NCI-H146 (cell line): ENCODE measurements at regions not wholly inside any gene's neighbourhood (a gene's known extent, or its start where the extent isn't known, plus 50 kb on each side); places are given as distances from the start of the nearest gene placed in this dataset.

ENCODE experiments used
- DNase-seq: peaks from one replicate; lab custom pipeline; 2025; lab: John Stamatoyannopoulos, UW

DNA sequence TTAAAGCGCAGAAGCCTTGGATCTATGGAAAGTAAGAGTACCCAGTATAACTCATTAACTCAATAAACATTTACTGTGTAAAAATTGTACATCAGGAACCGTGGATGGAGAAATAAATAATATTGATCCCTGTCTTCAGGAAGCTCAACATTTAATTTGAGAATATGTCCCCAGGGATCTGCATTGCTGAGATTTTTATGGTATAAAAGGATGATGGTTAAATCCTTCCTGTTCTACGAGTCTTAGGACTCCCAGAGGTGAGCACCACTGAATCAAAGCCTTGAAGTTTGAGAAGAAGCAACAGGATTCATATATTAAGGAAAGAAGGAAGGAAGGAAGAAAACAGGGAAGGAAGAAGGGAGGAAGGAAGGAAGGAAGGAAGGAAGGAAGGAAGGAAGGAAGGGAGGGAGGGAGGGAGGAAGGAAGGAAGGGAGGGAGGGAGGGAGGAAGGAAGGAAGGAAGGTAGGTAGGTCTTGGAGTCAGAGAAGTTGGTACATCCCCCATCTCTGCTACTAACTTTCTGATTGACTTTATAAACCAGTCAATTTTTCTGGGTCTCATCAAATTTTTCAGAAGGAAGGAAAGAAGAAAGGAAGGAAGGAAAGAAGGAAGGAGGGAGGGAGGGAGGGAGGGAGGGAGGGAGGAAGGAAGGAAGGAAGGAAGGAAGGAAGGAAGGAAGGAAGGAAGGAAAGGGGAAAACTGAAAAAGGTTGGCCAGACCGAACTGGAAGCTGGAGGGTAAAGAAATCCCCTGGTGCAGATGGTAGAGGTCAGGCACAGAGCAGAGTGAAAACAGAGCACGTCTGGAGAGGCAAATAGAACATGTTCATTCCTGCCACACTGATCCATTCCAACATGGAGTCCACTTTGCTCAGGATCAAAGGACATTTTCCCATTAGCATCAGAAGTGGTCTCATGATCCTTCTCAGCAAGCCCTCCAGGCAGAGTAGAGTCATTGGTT lies 422.2 kb upstream of the CDH11 start:
- no peak for DNase-seq

DNA sequence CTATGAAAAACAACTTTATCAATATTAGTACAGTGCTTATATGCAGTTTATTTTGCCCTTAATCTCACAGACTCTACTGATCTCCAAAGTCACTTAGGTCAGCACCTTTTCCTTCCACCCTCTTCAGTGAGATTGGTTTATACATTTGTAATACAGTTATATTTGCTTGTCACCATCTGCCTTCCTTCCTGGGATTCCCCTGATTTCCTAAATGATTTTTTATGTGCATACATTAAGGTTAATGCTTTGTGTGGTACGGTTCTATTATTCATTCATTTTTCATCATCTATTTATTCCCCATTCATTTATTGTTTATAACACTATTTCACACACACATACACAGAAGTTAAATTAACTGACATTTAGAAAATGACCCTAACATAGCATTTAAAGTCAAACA lies 419.8 kb upstream of the CDH11 start:
- no peak for DNase-seq

DNA sequence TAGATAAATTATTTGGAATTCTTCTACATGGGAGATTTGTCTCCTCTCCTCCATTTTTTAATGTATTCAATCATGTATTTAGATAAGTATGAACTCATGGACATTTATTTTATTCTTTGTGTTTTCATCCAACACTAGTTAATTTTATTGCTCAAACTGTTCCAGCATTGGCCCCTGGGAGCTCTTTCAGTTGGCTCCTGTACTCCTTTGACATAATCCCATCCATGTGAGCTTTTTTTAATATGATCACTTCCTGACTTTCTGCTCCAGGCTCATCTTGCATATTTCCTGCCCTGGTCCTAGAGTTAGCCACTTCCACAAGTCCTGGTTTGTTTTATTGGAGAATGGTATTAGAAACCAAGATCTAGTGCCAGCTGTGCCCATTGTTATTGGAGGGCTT lies 419.0 kb upstream of the CDH11 start:
- no peak for DNase-seq

DNA sequence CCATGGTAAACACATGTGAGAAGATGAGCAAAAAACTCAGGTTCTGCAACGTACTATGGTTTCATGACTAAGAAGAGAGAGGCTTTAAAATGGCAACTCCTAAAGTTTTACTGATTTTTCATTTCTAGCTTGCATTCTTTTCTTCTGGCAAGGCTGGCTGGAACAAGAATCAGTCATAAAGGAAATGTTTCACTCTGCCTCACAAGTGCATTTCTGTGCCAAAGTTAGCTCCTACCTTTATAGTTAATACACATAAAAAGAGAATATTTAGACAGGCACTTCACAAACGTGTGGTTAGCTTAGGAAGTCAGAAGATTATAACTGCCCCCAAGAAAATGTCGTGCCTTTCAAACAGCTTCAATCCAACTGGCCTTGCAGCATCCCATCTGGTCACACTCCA lies 417.1 kb upstream of the CDH11 start:
- DNase-seq: no peak

DNA sequence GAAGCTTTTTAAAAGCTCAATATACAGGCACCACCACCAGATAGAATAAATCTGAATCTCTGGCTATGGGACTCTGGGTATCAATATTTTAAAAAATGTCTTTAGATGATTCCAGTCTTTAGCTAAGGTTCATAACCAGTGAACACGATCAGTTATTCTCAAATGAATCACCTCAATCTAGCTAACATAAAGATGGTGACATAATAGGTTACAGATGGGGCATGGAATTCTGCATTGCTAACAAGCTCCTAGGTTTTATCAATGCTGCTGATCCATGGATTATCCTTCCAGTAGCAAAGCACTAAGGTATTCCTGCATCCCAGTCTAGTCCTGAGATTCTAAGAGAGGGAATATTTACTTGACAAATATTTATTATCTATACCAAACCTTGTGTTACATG lies 415.5 kb upstream of the CDH11 start:
- no peak for DNase-seq

DNA sequence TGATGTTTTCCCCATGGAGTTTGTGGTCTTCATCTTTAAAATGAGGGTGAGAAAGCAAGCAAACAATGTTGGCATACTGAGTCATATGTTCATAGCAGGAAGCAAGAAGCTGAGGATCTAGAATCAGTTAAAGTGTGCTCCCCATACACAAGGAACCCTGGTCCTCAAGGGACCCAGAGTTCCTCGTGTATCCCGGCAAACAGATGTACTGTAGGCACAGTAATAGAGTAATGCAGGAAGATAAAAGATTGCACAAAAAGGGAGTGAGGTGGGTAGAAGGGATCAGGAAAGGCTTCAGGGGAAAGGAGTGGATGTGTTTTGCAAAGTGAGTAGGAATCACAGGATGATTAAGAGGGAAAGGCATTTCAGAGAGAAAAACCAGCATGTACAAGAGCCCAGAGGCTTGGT lies 412.3 kb upstream of the CDH11 start:
- no peak for DNase-seq

DNA sequence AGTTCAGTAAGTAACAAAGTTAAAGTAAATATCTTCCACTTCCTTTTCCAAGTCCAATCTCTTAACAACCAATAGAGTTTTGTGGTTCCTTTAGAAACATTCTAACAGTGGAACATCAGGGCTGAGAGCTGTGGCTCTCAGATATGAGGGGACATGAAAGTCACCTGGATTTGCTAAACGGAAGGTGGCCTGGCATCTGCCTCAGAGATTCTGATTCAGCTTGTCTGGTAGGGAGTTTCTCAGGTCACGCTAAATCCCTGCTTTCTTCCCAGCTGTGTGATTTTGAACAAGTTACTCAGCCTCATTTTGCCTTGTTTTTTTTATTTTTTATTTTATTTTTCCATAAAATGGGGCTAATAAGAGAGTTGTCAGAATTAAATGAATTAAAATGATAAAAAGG lies 411.0 kb upstream of the CDH11 start:
- no peak for DNase-seq

DNA sequence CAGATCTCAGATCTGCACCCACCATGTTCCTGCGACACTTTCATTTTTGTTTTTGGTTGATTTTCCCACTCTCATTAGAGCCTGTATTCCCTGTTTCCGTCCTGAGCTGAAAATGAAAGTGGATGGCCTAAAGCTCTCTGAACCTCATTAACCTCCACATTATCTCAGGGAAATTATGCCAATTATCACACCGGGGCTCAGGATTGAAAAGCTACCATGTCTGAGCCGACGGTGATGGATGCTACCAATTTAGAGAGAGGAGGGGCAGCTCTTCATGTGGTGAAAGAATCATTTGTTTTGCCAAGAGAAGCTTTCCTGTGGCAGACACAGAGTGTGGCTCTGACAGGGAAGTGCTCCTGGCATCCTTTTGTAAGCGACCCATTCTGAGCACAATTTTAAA lies 410.4 kb upstream of the CDH11 start:
- DNase-seq: peak; percentile 1

DNA sequence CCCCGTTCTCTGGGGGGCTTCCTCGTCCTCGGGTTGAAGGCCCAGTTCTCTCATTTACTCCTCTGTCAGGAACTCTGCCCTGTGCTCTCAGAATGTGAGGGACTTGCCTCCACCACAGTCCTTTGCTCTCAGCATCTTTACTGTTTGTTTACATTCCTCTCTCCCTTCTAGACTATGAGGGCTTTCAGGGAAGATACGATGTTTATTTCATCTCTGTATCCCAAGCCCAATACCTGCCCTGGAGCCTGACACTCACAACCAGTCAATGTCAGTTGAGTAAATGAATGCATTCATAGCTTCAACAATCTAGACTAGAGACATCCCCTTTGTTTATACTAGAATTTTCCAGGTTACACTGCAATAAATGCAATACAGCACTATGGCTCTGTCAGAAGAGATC lies 409.6 kb upstream of the CDH11 start:
- DNase-seq: no peak

DNA sequence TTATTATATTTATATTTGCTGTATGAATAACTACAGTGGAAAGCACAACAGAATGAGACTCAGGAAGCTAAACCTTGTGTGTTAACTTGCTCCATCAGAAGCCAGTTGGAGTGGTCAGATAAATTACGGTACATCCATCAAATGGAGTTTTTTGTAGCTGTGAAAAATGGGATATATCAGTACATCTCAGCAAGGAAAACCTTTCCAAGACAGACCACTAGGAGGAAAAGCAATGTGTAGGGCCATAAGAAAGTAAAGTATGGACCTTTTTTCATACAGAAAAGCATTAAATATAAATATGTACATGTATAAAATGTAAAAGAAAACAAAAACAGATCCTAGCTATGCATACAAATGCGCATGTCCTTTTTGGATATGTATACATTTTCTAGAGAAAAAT lies 403.8 kb upstream of the CDH11 start:
- no peak for DNase-seq

DNA sequence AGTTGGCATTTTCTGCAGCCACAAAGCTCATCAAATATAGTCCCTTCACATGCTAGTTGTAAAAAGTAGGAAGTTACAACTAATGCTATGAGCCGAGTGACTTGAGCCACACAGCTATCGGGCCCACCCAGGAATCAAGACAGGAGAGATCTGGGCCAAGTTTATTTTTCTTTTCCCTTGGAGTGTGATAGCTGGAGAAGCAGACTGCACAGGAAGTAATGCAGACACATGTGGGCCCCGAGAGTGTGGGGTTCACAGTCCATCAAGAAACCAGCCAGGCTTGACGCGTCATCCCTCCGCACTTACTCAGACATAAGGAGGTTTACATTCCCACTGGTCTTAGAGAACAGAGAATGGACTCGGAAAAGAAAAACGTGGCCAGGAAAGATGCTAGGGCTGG lies 403.1 kb upstream of the CDH11 start:
- no peak for DNase-seq

DNA sequence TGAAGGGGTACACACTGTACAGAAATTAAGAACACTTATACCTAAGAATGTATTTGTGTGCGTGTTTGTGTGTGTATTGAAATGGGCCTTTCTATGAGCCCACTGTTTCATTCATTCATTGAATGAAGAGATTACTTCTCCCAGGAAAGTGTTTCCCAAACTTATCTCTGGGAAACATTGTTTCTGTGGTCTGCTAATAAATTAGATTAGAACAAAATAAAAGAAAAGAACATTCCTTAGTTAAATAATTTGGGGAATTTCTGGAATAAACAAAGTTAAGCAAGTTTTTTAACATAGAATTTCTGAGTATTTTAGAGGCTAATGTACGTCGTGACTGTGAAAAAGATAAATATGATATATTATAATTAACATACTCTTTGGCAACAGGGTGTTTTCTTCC lies 402.4 kb upstream of the CDH11 start:
- DNase-seq: no peak

DNA sequence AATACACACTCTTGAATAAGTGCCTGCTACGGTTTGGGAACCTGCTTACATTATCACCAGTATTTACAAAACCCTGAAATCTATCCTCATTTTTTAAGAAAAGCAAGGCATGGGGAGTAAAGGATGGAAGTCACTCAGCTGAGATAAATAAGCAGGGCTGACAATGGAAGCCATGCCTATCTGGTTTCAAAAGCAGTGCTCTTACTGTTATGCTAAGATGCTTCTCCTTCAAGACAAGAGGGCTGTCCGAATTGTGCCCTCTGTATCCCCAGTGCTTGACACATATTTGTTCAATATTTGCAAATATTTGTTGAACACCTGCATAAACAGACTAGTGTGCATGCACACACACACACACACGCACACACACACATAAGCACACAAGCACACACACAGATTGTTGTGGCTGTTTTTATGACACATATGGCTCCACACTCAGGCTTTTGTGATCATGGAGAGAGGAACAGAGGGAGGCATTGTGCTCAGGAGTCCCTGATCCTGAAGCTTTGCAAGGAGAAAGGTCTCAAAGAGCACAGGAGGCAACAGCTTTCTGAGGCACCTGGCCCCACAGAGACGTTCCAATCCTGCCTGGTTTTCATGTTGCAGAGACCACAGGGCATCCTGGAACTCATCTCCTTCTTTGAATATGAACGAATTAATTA lies 401.6 kb upstream of the CDH11 start:
- no peak for DNase-seq

DNA sequence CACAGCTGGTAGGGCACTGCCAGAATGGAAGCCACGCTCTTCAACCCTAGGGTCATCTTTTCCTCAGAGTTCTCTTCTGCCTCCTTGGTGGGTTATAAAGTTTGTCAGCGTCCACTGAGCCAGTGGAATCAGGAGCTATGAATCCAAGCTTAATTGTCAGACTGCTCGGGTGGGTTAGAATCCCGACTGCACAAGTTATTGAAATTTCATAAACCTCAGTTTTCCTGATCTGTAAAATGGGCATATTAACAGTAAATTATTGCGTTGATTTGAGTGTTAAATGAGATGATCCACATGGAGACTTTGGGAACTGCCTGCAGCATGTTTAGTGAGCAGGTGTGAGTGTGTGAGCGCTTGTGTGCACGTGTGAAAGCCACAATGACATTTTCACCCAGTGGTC lies 400.5 kb upstream of the CDH11 start:
- no peak for DNase-seq

DNA sequence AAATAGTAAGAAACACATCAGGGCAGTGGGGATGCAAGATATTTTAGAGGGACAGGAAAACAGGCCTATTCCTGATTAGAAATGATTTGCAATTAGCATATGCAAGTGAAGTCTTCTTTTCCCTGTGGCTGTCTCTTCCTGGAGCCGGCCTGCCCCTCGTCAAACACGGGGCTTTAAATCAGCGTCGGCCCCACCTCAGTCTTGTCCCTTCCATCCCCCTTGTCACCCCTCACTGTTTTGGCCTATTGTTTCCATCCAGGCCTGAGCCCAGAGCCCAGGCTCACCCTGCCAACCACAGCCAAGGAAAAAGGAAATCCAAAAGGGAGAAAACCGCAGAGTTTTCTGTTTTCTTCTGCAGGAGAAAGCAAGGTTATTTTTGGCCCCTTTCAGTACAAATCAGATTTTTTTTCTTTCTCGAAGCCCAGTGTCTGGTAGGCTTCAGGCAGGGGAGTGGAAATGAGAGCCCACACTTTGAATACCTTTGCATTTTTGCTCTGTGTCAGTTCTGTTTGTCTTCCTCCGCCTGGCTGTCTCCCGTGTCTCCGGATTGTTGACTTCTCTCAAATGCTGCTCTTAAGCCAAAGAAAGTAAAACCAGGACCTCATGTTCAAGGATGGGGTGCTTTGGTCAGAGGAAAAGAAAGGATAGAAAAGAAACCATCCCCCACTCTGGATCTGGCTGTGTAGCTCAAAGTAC lies 399.9 kb upstream of the CDH11 start:
- DNase-seq: no peak

DNA sequence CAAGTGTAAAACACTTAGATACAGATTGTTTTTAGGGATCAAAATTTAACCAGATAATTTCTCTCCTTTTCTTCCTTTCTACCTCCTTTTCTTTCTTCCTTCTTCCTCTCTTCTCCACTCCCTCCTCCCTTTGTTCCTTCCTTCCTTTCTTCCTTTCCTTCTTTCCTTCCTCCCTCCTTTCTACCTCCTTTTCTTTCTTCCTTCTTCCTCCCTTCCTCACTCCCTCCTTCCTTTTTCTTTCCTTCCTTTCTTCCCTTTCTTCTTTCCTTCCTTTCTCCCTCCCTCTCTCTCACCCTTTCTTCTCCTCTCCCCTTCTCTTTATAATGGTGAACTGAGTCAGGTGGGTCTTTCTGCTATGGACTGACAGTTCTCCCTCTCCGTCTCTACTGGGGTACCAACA lies 397.5 kb upstream of the CDH11 start:
- no peak for DNase-seq

DNA sequence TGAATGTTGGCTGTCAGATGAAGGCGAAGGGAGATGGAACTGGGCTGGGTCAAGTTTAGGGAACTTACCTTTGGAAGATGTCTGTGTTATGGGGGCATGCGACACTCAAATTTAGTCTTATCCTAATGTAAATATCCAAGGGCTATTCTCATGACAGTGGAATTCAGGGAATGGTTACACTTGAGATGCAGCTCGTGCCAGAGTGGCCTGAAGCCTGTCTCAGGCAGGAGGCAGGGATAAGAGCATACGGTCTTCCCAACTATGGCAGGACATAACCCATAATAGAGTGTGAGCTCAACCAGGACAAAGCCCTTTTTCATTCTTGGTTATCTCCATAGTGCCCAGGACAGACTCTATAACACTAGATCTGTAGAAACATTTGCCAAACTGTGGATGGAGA lies 393.3 kb upstream of the CDH11 start:
- DNase-seq: no peak

DNA sequence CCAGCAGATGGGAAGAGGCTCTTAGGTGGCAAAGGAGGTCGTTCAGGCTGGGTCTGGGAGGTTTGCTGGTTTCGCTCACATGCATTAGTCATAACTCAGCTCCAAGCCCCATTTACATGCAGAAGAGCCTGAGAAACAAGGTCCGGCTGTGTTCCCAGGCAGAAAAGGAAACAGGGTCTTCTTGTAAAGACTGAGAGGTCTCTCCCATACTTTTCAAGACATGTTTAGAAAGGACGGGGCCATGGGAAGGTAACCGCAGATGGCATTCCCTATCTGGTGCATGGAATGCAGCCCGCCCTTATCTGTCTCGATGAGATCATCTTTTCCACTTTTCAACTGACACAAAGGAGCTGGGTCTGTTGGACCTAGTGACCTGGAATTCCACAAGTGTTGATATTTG lies 389.0 kb upstream of the CDH11 start:
- no peak for DNase-seq

DNA sequence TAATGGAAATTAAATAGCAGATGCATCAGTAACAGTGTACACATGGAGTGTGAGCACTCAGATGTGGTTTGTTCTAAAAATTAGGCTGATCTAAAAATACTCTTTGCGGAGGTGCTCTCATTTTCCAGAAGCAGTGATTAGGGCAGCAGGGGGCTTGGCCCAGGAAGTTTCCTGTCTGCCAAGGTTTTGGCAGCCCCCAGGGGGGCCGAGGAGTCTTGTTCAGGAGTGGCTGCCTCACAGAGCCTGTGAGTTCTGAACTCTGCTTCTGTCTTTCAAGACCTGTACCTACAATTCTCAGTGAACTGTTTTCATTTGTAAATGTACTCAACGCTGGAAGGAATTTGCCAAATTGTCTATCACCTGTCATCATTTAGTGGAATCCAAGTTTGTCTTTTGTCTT lies 388.4 kb upstream of the CDH11 start:
- DNase-seq: no peak

DNA sequence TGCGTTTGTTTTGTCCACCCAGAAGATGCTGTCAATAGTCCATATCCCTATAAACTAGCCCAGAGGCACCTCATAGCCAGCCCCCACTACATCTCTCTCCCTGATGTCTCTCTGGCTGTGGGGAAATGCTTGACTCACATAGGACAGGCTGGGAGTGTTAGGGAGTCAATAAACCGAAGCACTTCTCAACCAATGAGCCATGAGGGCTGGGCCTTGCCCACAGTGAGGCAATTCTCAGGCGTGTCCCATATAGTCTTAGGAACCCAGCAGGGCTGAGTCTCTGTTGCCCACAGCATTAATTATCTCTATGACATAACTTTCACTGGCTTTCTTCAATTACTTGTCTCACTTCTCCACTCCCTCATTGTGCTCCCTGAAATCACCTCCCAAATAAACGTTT lies 387.3 kb upstream of the CDH11 start:
- no peak for DNase-seq

DNA sequence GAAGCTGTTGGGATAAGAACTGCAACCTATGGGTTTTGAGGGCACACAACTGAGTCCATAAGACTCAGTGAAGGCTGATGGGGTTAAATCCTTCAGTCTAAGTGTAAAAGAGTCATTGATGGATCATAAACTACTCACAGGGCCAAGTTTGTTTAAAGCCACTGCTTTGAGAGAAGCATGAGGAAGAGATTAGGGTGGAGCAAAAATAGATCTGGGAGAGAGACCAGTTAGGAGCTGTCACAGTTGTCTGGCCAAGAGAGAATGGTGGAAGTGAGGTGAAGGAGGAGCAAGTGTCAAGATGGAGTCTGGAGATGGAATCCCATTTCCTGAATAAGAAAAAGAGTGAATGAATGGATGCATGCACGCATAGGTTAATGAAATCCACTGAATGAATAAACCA lies 379.1 kb upstream of the CDH11 start:
- DNase-seq: no peak

DNA sequence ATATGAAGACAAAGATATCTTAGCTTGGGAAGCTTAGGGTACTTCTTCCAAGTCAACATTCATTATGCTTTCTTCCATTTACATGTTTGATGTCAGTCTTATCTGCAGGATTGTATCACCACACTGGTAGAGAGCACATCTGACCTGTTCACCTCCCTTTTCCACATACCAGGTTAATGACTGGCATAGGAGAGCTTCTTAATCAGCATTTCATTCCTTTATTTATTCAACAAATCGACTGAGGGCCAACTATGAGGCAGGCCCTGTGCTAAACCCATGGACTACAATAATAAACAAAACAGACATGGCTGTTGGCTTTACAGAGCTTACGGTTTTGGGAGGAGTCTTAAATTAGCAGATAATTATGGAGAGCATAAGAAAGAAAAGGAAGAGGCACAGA lies 378.1 kb upstream of the CDH11 start:
- no peak for DNase-seq

DNA sequence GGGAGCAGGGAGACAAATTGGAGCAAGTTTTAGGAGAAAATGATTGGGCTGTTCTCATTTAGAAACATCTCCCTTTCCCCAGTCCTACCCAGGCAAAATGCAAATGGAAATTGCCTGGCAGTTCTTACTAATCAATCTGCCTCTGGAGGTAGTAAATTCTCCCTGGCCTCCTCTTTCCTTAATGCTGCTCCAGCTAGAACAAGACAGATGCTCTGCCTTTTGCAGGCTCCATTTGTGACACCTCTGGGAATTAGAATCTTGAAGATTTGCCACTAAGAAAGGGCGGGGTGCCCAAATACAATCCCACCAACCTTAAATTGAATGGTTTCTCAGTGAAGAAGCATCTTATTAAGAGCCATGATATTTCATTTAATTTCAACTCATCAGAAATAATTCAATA lies 377.7 kb upstream of the CDH11 start:
- no peak for DNase-seq
